ENCODE measurements at regions not wholly inside any gene's neighbourhood (a gene's known extent, or its start where the extent isn't known, plus 50 kb on each side); places are given as distances from the start of the nearest gene placed in this dataset.

DNA sequence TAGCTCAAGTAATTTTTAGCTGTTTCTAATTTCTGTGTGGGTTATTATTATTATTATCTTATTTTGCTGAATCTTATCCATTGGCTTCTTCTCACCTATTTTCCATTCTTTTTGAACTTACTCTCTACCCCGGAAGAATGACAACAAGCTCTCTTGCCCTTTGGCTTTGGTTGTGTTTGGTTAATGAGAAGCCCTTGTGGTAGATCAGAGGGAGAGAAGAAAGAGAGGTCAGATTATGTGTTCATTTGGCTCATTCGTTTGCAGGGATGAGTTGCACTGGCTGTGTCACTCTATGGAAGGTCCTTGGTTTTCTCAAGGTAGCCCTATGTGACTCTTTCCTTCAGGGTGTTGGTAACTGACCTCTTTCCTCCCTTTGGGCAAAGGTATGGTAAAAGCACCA lies 391.9 kb downstream of the LMO4 start:
- Histone ChIP-seq H3K79me2 (ENCODE audit: low read length) (no peaks in the 10 kb centered on the region), H3K27ac (ENCODE audit: low read length) (no peak overlapping the region), H3K4me3 (ENCODE audit: low read length) (no peak overlapping the region), H3K9me3 (replicated peaks; ENCODE audit: insufficient read depth, low read length) (no peaks in the 10 kb centered on the region), H4K20me1 (ENCODE audit: insufficient read depth, low read length) (no peaks in the 10 kb centered on the region), H3F3A (ENCODE audit: insufficient read depth, low read length) (peaks cover 23% of the 10 kb centered on the region), H3K4me1 (ENCODE audit: low read length) (peaks cover 24% of the 10 kb centered on the region), H3K4me2 (ENCODE audit: low read depth, low read length) (no peak overlapping the region), H3K27me3 (replicated peaks; ENCODE audit: insufficient read depth, low read length) (no peaks in the 10 kb centered on the region), H3K9me2 (replicated peaks; ENCODE audit: insufficient read depth, low read length) (no peaks in the 10 kb centered on the region), H2AFZ (ENCODE audit: low read length) (no peak overlapping the region), H3K9ac (ENCODE audit: low read length) (no peak overlapping the region), H3K36me3 (replicated peaks; ENCODE audit: insufficient read depth, low read length) (no peaks in the 10 kb centered on the region)
- TF ChIP-seq EZH2phosphoT487 (IDR thresholded peaks at IDR 0.05; ENCODE audit: low read length) (no peak), EZH2 (optimal IDR thresholded peaks at IDR 0.05; ENCODE audit: low read depth, low read length) (no peak)
- TF ChIP-seq, protein P1, sequence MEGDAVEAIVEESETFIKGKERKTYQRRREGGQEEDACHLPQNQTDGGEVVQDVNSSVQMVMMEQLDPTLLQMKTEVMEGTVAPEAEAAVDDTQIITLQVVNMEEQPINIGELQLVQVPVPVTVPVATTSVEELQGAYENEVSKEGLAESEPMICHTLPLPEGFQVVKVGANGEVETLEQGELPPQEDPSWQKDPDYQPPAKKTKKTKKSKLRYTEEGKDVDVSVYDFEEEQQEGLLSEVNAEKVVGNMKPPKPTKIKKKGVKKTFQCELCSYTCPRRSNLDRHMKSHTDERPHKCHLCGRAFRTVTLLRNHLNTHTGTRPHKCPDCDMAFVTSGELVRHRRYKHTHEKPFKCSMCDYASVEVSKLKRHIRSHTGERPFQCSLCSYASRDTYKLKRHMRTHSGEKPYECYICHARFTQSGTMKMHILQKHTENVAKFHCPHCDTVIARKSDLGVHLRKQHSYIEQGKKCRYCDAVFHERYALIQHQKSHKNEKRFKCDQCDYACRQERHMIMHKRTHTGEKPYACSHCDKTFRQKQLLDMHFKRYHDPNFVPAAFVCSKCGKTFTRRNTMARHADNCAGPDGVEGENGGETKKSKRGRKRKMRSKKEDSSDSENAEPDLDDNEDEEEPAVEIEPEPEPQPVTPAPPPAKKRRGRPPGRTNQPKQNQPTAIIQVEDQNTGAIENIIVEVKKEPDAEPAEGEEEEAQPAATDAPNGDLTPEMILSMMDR (IDR thresholded peaks at IDR 0.05; ENCODE audit: low read length): no peak
- no peak for DNase-seq

DNA sequence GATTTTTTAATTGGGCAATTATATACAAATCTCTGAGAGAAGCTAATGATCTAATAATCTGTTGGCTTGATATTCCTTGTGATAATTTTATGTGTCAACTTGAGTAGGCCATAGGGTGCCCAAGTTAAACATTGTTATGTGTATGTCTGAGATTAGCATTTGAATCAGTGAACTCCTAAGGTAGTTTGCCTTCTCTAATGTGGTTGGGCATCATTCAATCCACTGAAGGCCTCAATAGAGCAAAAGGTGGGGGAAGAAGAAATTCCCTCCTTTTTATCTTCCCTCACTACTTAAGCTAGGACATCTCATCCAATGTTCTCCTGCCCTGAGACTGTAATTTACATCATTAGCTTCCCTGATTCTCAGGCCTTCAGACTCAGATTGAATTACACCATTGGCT lies 394.5 kb downstream of the LMO4 start:
- no peak overlapping the region for H3K27ac ChIP-seq (ENCODE audit: low read length)
- no peak overlapping the region for H3K4me2 ChIP-seq (ENCODE audit: low read depth, low read length)
- no peaks in the 10 kb centered on the region for H3K27me3 ChIP-seq (replicated peaks; ENCODE audit: insufficient read depth, low read length)
- H3K4me3 ChIP-seq (ENCODE audit: low read length): no peak overlapping the region
- peaks cover 5% of the 10 kb centered on the region for H3F3A ChIP-seq (ENCODE audit: insufficient read depth, low read length)
- TF ChIP-seq EZH2phosphoT487 (IDR thresholded peaks at IDR 0.05; ENCODE audit: low read length): no peak
- no peak for TF ChIP-seq EZH2 (optimal IDR thresholded peaks at IDR 0.05; ENCODE audit: low read depth, low read length)
- TF ChIP-seq, protein P1 (IDR thresholded peaks at IDR 0.05; ENCODE audit: low read length): no peak
- H4K20me1 ChIP-seq (ENCODE audit: insufficient read depth, low read length): no peaks in the 10 kb centered on the region
- H2AFZ ChIP-seq (ENCODE audit: low read length): no peak overlapping the region
- no peaks in the 10 kb centered on the region for H3K9me2 ChIP-seq (replicated peaks; ENCODE audit: insufficient read depth, low read length)
- peaks cover 7% of the 10 kb centered on the region for H3K4me1 ChIP-seq (ENCODE audit: low read length)
- no peaks in the 10 kb centered on the region for H3K36me3 ChIP-seq (replicated peaks; ENCODE audit: insufficient read depth, low read length)
- H3K9me3 ChIP-seq (replicated peaks; ENCODE audit: insufficient read depth, low read length): no peaks in the 10 kb centered on the region
- no peak overlapping the region for H3K9ac ChIP-seq (ENCODE audit: low read length)
- DNase-seq: no peak
- no peaks in the 10 kb centered on the region for H3K79me2 ChIP-seq (ENCODE audit: low read length)

DNA sequence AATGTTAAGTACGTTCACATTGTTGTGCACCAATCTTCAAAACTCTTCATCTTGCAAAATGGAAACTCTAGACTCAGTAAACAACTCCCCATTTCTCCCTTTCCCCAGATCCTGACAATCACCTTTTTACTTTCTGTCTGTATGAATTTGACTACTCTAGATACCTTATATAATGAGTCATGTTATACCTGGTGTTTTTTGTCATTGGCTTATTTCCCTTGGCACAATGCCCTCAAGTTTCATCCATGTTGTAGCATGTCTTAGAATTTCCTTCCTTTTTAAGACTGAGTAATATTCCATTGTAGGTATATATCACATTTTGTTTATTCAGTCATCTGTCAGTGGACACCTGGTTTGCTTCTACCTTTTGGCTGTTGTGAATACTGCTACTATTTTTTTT lies 399.5 kb downstream of the LMO4 start:
- H4K20me1 ChIP-seq (ENCODE audit: insufficient read depth, low read length): no peaks in the 10 kb centered on the region
- no peak overlapping the region for H2AFZ ChIP-seq (ENCODE audit: low read length)
- H3K9ac ChIP-seq (ENCODE audit: low read length): no peak overlapping the region
- TF ChIP-seq, protein P1 (IDR thresholded peaks at IDR 0.05; ENCODE audit: low read length): no peak
- TF ChIP-seq EZH2phosphoT487 (IDR thresholded peaks at IDR 0.05; ENCODE audit: low read length): no peak
- TF ChIP-seq EZH2 (optimal IDR thresholded peaks at IDR 0.05; ENCODE audit: low read depth, low read length): no peak
- H3K27ac ChIP-seq (ENCODE audit: low read length): no peak overlapping the region
- H3K79me2 ChIP-seq (ENCODE audit: low read length): no peaks in the 10 kb centered on the region
- H3K9me3 ChIP-seq (replicated peaks; ENCODE audit: insufficient read depth, low read length): no peaks in the 10 kb centered on the region
- H3K4me1 ChIP-seq (ENCODE audit: low read length): no peaks in the 10 kb centered on the region
- no peaks in the 10 kb centered on the region for H3K27me3 ChIP-seq (replicated peaks; ENCODE audit: insufficient read depth, low read length)
- no peak overlapping the region for H3K4me2 ChIP-seq (ENCODE audit: low read depth, low read length)
- no peaks in the 10 kb centered on the region for H3F3A ChIP-seq (ENCODE audit: insufficient read depth, low read length)
- H3K4me3 ChIP-seq (ENCODE audit: low read length): no peak overlapping the region
- no peaks in the 10 kb centered on the region for H3K36me3 ChIP-seq (replicated peaks; ENCODE audit: insufficient read depth, low read length)
- H3K9me2 ChIP-seq (replicated peaks; ENCODE audit: insufficient read depth, low read length): no peaks in the 10 kb centered on the region
- DNase-seq: no peak
